ENCODE measurements at regions not wholly inside any gene's neighbourhood (a gene's known extent, or its start where the extent isn't known, plus 50 kb on each side); places are given as distances from the start of the nearest gene placed in this dataset.

GRCh38 chr10:8696746-8697145, 642.3 kb downstream of the GATA3 start:
- no peak for TF ChIP-seq CEBPB (IDR thresholded peaks at IDR 0.05)
- TF ChIP-seq EP300 (IDR thresholded peaks at IDR 0.05; ENCODE audit: borderline replicate concordance), result no peak
- TF ChIP-seq FOXM1 (IDR thresholded peaks at IDR 0.05; ENCODE audit: borderline replicate concordance, low read depth), result no peak
- no peak for TF ChIP-seq REST (IDR thresholded peaks at IDR 0.05; ENCODE audit: low read depth)
- no peak for TF ChIP-seq RAD21 (IDR thresholded peaks at IDR 0.05; ENCODE audit: low read depth)
- no peak for TF ChIP-seq TEAD4 (IDR thresholded peaks at IDR 0.05)
- no peak for TF ChIP-seq CREB1 (IDR thresholded peaks at IDR 0.05; ENCODE audit: low read depth)
- no peak for TF ChIP-seq TCF12 (IDR thresholded peaks at IDR 0.05; ENCODE audit: low read depth)
- TF ChIP-seq TAF1 (IDR thresholded peaks at IDR 0.05; ENCODE audit: low read depth), result no peak
- no peak for TF ChIP-seq ZBTB7A (IDR thresholded peaks at IDR 0.05; ENCODE audit: low read depth)
- no peak for TF ChIP-seq YY1 (IDR thresholded peaks at IDR 0.05; ENCODE audit: low read depth)
- TF ChIP-seq NFIC (IDR thresholded peaks at IDR 0.05), result no peak
